PC-3 (cell line): ENCODE measurements at regions not wholly inside any gene's neighbourhood (a gene's known extent, or its start where the extent isn't known, plus 50 kb on each side); places are given as distances from the start of the nearest gene placed in this dataset.
A peak's percentile ranks its signal among the peaks of the same experiment; 100 is the strongest.

ENCODE experiments used
- ATAC-seq: fragments of 200-7000 bp; cut with Tn5 transposase; 2 replicates; pipeline ENCODE4 v1.9.1; 2020; ENCODE audit warnings: mild to moderate bottlenecking, moderate library complexity
- BruUV-seq: library from RNA; stranded (reverse); fragments of 400-500 nt; replicated peaks from 2 replicates; lab custom pipeline; 2021; lab: Mats Ljungman, UMichigan
- CTCF ChIA-PET: fragments of 300-600 bp; sonication (Branson Sonifier 250); formaldehyde crosslinking; loops from one replicate; lab custom pipeline; 2022; ENCODE audit warnings: antibody characterized with exemption; lab: Charles Lee
- POLR2A ChIA-PET: fragments of 300-600 bp; sonication (Branson Sonifier 250); formaldehyde crosslinking; loops from one replicate; lab custom pipeline; 2022; ENCODE audit warnings: antibody characterized with exemption; ENCODE audit not compliant: unreplicated experiment; lab: Charles Lee
- DNase-seq: peaks from one replicate; pipeline ENCODE4 v3.0.0-alpha.2; 2015
- H2AFZ ChIP-seq: fragments of 300-600 bp; sonication (generic); 2 replicates; pipeline ENCODE4 v1.6.0; 2016; ENCODE audit warnings: antibody characterized with exemption, low read length
- H3F3A ChIP-seq: fragments of 300-600 bp; sonication (generic); one replicate; pipeline ENCODE4 v1.6.0; 2017; ENCODE audit warnings: antibody characterized with exemption, low read length, control low read depth, mild to moderate bottlenecking; ENCODE audit not compliant: unreplicated experiment
- H3K27ac ChIP-seq: fragments of 300-600 bp; sonication (generic); 2 replicates; pipeline ENCODE4 v1.5.1; 2016; ENCODE audit warnings: mild to moderate bottlenecking, low read length
- H3K27me3 ChIP-seq: fragments of 300-600 bp; sonication (generic); 2 replicates; pipeline ENCODE4 v1.6.1; 2016; ENCODE audit warnings: low read length, mixed read lengths
- H3K36me3 ChIP-seq: fragments of 300-600 bp; sonication (generic); 2 replicates; pipeline ENCODE4 v1.6.1; 2016; ENCODE audit warnings: low read depth, mixed run types, low read length, mixed read lengths
- H3K4me1 ChIP-seq: fragments of 300-600 bp; sonication (generic); 2 replicates; pipeline ENCODE4 v1.5.1; 2016; ENCODE audit warnings: low read length; ENCODE audit not compliant: insufficient read depth
- H3K4me2 ChIP-seq: fragments of 300-600 bp; sonication (generic); 2 replicates; pipeline ENCODE4 v1.6.0; 2016; ENCODE audit warnings: low read length
- H3K4me3 ChIP-seq: fragments of 300-600 bp; sonication (generic); 2 replicates; pipeline ENCODE4 v1.5.1; 2016; ENCODE audit warnings: mild to moderate bottlenecking, low read length, mixed read lengths
- H3K79me2 ChIP-seq: fragments of 300-600 bp; sonication (generic); 2 replicates; pipeline ENCODE4 v1.6.1; 2017; ENCODE audit warnings: low read length, mixed read lengths
- H3K9ac ChIP-seq: fragments of 300-600 bp; sonication (generic); 2 replicates; pipeline ENCODE4 v1.6.0; 2016; ENCODE audit warnings: mild to moderate bottlenecking, low read length
- H3K9me2 ChIP-seq: fragments of 300-600 bp; sonication (generic); replicated peaks from 2 replicates; pipeline ENCODE4 v1.6.1; 2016; ENCODE audit warnings: mixed run types, low read length, mixed read lengths
- H3K9me3 ChIP-seq: fragments of 300-600 bp; sonication (generic); 2 replicates; pipeline ENCODE4 v1.6.1; 2016; ENCODE audit warnings: low read length, mixed read lengths
- H4K20me1 ChIP-seq: fragments of 300-600 bp; sonication (generic); 2 replicates; pipeline ENCODE4 v1.6.1; 2016; ENCODE audit warnings: low read length, mixed read lengths
- EZH2 ChIP-seq: fragments of 300-600 bp; sonication (generic); IDR thresholded peaks from one replicate; pipeline ENCODE4 v1.6.1; 2017; ENCODE audit warnings: antibody characterized with exemption, mild to moderate bottlenecking, low read length; ENCODE audit not compliant: unreplicated experiment
- EZH2phosphoT487 ChIP-seq: fragments of 300-600 bp; sonication (generic); IDR thresholded peaks from 2 replicates; pipeline ENCODE4 v1.6.1; 2018; ENCODE audit warnings: mild to moderate bottlenecking, antibody characterized with exemption, low read length, borderline replicate concordance
- intact Hi-C: fragments of 100-400 bp; cut with micrococcal nuclease; formaldehyde crosslinking; loops from 2 replicates; pipeline ENCODE4 v1.9.0; 2023
- TF ChIP-seq, protein P1 (sequence below): fragments of 300-600 bp; sonication (generic); conservative IDR thresholded peaks from 2 replicates; pipeline ENCODE4 v1.5.1; 2017; ENCODE audit warnings: antibody characterized with exemption, low read depth, mild to moderate bottlenecking, low read length

- H3K9me2 ChIP-seq: no peaks in the 10 kb centered on the region
- POLR2A ChIA-PET: no interaction called here
- peaks cover 6% of the 10 kb centered on the region; the same call in 1 of the 2 replicates for H3K27me3 ChIP-seq
- intact Hi-C loops: no loop called here
- no peak overlapping the region for H3K4me2 ChIP-seq
- H3K27ac ChIP-seq: no peak overlapping the region
- TF ChIP-seq EZH2 (no peak), EZH2phosphoT487 (no peak)
- TF ChIP-seq, protein P1, sequence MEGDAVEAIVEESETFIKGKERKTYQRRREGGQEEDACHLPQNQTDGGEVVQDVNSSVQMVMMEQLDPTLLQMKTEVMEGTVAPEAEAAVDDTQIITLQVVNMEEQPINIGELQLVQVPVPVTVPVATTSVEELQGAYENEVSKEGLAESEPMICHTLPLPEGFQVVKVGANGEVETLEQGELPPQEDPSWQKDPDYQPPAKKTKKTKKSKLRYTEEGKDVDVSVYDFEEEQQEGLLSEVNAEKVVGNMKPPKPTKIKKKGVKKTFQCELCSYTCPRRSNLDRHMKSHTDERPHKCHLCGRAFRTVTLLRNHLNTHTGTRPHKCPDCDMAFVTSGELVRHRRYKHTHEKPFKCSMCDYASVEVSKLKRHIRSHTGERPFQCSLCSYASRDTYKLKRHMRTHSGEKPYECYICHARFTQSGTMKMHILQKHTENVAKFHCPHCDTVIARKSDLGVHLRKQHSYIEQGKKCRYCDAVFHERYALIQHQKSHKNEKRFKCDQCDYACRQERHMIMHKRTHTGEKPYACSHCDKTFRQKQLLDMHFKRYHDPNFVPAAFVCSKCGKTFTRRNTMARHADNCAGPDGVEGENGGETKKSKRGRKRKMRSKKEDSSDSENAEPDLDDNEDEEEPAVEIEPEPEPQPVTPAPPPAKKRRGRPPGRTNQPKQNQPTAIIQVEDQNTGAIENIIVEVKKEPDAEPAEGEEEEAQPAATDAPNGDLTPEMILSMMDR: no peak
- no peaks in the 10 kb centered on the region for H3K36me3 ChIP-seq
- DNase-seq (no peak), ATAC-seq (no peak)
- H3K4me3 ChIP-seq: no peak overlapping the region
- H3K79me2 ChIP-seq: no peaks in the 10 kb centered on the region
- H3F3A ChIP-seq: no peaks in the 10 kb centered on the region
- BruUV-seq: no TSS peak
- no peak overlapping the region for H3K9ac ChIP-seq
- no peaks in the 10 kb centered on the region for H4K20me1 ChIP-seq
- H2AFZ ChIP-seq: no peak overlapping the region
- 0 out of 2 replicates have a peak, but pooled peaks cover 4% of the 10 kb centered on the region for H3K9me3 ChIP-seq
- CTCF ChIA-PET: no interaction called here
- H3K4me1 ChIP-seq: no peaks in the 10 kb centered on the region
These were observed 452.3 kb downstream of the GALR1 start for GRCh38 chr18:77701977-77702376.

GRCh38 chr18:77702686-77703085 is 453.0 kb downstream of the GALR1 start:
- Histone ChIP-seq H4K20me1 (no peaks in the 10 kb centered on the region), H3K27ac (no peak overlapping the region), H3K27me3 (no peaks in the 10 kb centered on the region), H3K4me3 (no peak overlapping the region), H3K9ac (no peak overlapping the region), H3K79me2 (no peaks in the 10 kb centered on the region), H2AFZ (no peak overlapping the region), H3F3A (no peaks in the 10 kb centered on the region), H3K9me2 (no peaks in the 10 kb centered on the region), H3K36me3 (no peaks in the 10 kb centered on the region), H3K4me2 (no peak overlapping the region), H3K4me1 (no peaks in the 10 kb centered on the region), H3K9me3 (0 out of 2 replicates have a peak, but pooled peaks cover 4% of the 10 kb centered on the region)
- no TSS peak for BruUV-seq
- intact Hi-C loops: no loop called here
- no peak for TF ChIP-seq EZH2
- TF ChIP-seq, protein P1: peak; percentile 45
- CTCF ChIA-PET: no interaction called here
- peak; percentile 32 for DNase-seq
- POLR2A ChIA-PET: no interaction called here
- no peak for ATAC-seq

GRCh38 chr18:77705301-77705700 is 455.7 kb downstream of the GALR1 start:
- Histone ChIP-seq H3K36me3 (no peaks in the 10 kb centered on the region), H3K79me2 (no peaks in the 10 kb centered on the region), H3K9me2 (no peaks in the 10 kb centered on the region), H3K27me3 (no peaks in the 10 kb centered on the region), H3F3A (no peaks in the 10 kb centered on the region), H4K20me1 (no peaks in the 10 kb centered on the region), H3K9me3 (no peaks in the 10 kb centered on the region), H3K4me3 (no peak overlapping the region), H3K4me1 (no peaks in the 10 kb centered on the region), H3K4me2 (no peak overlapping the region), H3K27ac (no peak overlapping the region), H3K9ac (no peak overlapping the region), H2AFZ (no peak overlapping the region)
- POLR2A ChIA-PET: no interaction called here
- BruUV-seq: no TSS peak
- DNase-seq (no peak), ATAC-seq (no peak)
- intact Hi-C loops: no loop called here
- CTCF ChIA-PET: no interaction called here
- TF ChIP-seq EZH2phosphoT487: no peak
- TF ChIP-seq, protein P1: no peak
- TF ChIP-seq EZH2: no peak
